Mucosa of gallbladder (tissue), 1 donor: ENCODE measurements at regions not wholly inside any gene's neighbourhood (a gene's known extent, or its start where the extent isn't known, plus 50 kb on each side); places are given as distances from the start of the nearest gene placed in this dataset.

Source experiments
- DNase-seq: peaks from one replicate; pipeline ENCODE4 v3.0.0-alpha.2; 2020; ENCODE audit warnings: low spot score
- donor health status: DM: no; HTN: no; CAD: no.

DNA sequence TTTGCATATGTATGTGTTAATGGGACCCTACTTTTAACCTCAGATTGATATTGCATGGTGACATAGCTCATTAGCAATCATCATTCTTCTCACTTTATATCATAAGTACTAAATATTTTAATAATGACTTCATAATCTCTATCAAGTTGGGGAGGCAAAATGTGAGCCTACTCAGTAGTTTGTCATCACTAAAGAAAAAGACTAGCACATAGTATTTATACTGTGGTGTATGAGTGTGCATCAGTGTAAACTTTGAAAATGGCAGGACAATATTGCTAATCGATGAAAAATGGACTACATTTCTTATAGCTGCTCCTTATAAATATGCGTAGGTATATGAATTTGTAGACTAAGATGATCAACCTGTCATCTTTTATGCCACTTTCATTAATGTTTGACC lies 624.5 kb upstream of the ROBO2 start:
- DNase-seq: no peak

DNA sequence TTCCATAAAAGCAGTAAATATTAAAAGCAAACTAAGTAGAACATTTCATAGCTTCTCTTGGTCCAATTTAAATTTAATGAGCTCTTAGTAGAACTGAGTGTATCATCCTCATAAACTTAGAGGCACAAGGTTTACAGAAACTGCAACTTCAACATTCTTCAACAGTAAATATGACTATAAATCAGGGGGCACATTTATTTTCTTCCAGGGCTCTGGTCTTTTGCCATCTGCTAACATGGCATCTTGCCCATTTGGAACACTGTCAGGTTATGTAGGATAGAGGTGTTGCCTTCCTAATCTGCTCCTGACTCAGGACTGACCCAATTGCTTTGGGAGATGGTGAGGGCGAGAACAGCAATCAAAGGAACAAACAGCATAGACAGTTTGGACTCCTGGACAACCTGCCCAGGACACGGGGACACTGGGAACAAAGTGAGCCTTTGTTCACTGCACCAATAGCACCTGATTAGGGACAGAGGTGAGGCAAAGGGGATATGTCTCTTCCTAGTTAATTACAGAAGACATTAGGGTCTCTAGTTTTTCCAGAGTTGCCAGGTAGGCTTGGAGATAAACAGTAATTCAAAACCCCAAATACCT lies 610.2 kb upstream of the ROBO2 start:
- DNase-seq: no peak

DNA sequence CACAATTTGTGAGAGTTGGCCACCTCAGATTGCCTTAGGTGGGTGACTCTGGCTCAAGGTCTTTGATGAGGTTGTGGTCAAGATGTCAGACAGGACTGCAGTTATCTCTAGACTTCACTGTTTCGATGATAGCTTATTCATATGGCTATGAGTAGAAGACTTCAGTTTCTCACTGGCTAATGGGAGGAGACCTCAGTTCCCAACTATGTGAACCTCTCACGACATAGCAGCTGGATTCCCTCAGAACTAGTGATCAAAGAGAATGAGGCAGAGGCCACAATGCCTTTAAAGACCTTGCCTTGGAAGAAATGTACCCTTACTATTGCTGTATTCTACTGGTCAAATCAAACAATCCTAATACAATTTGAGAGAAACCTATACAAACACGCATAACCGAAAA lies 607.5 kb upstream of the ROBO2 start:
- no peak for DNase-seq

DNA sequence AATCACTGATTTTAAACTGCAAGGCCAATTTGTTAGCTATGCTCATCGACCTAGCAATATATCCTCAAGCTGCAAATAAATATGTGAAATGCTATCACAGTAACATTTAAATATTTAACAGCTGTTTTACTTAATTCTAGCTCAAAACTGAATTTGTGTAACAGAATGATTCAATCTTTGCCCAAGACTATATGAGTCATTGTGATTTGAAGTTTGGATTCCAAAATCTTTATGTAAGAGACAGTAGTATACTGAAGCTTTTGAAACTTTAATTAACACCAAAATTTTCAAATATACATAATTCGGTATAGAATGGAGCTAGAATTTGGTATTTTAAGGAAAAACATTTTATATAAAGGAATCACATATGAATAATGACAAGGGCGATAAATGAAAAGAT lies 603.0 kb upstream of the ROBO2 start:
- no peak for DNase-seq

DNA sequence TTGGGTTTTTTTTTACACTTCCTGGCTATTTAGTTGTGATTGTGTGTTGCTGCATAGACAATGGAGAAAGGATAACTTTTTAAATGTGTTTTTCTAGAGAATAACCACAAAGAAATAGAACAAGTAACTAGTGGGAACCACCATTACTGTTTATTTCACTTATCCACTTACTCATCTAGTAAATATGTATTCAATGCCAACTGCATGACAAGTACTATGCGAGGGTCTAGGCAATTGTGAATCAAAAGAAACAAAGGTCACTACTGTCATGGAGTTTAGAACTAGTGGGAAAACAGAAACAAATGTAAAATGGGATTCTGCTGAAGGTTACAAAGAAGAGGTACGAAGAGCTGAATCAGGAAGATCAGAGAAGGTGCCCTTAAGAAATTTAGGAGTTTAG lies 600.9 kb upstream of the ROBO2 start:
- no peak for DNase-seq

DNA sequence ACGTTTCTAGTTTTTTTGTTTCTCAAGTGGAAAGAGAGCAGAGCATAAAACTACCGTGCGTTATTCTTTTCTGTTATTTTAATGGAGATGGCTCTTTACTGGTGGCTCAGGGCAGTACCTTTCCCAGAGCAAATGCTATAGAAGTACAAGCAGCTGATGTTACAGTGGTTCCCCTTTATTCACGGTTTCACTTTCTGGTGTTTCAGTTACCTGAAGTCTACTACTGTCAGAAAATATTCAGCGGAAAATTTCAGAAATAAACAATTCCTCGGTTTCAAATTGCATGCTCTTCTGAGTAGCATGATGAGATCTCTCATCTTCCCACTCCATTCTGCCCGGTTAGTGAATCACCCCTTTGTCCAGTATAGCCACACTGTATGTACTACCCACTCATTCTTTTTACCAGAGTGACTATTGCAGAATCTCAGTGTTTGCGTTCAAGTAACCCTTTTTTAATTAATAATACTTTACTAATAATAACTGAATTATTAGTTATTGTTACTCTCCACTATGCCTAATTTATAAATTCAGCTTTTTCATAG lies 597.5 kb upstream of the ROBO2 start:
- no peak for DNase-seq

DNA sequence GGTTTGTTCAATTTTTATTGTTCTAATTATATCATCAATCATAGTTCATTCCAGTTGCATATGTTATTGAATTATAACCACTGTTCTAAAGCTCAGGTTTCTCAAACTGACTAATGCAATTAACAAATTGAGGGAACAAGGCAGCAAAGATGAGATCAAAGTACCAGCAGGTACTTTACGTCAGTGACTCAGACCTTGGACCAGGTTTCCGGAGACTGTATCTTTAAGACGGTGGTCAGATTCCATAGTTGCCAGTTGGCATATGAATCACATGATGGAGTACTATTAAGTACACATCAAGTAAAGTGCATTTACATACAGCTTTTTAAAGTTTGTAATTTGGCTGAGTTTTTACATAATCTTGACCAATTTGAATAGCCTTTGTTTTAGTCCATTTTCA lies 583.6 kb upstream of the ROBO2 start:
- DNase-seq: no peak

DNA sequence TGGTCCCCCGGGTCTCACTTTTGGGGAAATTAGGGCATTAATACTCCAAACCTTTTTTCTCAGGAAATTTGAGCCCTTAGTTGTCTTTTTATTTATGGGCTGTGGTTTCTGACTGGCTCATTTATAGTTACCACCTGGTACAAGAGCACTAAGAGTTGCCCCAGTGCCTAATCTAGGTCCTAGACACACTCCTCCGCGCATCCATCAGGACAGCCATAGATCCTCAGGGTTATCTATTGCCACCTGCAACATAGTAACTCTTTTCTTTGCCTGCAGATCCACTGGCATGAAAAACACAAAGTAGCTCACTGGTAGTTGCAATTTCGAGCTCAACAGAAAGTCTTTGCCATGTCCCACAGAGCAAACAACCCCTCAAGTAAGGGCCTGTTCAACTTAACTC lies 576.4 kb upstream of the ROBO2 start:
- DNase-seq: no peak

DNA sequence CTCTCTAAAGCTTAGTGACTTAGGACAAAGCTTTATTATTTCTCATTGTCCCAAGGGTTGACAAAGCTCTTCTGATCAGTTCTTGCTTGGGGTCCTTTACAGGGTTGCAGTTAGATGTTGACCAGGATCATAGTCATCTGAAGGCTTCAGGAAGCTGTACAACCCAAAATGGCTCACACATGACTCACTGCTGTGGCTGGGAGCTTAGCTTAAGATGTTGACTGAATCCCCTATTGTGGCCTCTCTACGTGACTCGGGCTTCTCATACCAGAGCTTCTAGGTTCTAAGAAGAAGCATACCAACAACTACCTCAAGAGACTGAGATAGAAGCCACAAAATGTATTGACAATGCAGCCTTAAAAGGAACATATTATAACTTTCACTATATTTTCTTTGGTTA lies 569.6 kb upstream of the ROBO2 start:
- no peak for DNase-seq

DNA sequence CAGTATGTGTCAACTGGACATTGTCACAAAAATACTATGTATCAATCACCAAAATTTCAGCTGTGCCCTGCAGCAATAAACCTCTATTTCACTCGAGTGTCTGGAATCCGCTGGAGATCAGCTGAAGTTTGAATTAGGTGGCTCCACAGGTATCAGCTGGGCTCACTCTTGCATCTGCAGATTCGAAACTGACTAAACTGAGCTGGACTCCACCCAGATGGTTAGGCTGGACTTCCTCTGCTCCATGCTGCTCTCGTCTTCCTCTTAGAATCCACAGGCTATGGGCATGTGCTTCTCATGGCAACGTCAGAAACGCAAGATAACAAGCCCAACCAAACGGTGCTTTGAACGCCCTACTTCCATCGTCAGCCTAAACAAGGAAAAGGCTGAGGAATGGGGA lies 565.3 kb upstream of the ROBO2 start:
- no peak for DNase-seq

DNA sequence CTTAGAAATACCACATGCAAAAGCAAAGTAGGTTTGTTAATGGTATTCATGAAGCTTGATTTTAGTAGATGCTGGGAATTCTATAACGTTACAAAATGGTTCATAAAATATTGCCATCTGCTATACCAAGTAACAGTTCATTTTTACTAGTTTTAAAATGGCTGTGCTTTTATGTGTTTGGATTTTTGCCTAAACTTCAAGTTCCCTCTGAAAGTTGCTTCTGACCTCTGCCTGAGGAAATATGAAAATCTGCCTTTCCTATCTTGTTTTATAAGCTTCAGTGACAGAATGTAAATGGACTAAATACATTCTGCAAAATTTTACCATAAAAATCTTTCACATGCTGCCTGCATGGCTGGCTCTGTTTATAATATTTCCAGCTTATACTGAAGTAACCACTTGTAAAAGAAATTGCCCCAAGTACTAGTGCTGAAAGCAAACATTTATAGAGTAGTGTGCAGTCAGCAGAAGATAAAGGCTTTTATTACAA lies 560.7 kb upstream of the ROBO2 start:
- no peak for DNase-seq

DNA sequence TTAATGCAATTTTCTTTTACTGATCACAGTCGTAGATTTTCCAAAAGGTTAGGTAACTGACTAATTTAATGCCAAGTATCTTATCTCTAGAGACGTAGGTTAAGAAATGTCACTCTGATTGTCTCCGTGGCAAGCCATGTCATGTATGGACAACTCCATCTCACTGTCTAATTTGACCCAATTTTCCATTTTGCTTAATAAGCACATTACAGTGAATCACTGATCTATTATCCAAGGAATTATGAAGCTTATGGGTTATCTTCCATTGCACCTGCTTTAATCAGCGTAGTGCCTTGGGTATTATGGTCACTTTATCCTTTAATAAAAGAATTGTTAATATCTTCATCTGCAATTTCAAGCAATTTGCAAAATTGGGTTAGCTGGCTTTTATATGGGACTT lies 557.4 kb upstream of the ROBO2 start:
- no peak for DNase-seq

DNA sequence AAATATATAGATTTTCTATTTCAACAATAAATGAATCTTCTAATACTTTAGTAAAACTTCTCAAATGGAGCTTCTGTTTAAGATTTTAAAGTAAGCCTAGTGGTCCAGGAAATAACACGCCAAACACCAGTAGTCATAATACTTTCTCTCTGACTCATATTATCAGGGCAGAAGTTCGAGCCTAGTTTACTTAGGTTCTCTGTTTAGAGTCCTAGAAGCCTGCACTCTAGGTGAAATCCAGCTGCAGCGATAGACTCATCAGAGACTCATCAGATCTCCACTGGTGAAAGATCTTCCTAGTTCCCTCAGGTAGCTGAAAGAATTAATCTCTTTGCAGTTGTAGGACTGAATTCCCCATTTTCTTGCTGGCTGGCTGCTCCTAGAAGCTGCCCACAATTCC lies 552.5 kb upstream of the ROBO2 start:
- DNase-seq: no peak

DNA sequence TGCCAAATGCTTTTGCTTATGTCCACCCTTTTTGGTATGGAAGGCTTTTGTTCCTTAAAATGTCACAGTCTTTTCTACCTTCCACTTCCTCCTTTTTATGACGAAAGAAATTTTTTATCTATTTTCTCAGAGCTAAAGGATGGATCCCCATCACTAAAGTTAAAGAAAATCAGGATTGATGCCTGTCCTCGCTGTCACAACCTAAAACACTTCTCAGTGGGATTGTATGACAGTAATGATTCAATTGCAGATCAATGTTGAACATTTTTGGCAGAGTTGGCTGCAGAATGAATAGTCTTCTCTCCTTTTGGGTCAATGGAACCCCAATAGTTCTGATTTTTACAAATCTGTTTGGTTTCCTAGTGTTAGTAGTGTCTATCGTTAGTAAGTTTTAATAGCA lies 549.8 kb upstream of the ROBO2 start:
- no peak for DNase-seq

DNA sequence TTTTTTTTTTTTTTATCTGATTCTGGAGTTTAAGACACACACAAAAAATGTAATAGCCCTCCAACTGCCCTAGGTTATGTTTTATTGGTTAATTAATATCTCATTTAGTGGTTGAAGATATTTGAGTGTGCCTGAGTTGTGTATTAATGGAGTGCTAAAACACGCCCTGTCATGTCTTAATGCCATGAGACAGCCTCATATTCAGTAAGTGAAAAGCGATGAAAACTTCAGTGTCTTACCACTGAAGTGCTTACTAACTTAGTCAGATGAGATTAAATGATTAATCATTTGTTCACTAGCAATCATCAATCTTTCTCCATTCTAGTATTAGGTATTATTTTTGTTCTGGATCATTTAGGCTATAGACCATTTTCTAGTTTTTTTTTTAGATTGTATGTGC lies 544.7 kb upstream of the ROBO2 start:
- DNase-seq: no peak

DNA sequence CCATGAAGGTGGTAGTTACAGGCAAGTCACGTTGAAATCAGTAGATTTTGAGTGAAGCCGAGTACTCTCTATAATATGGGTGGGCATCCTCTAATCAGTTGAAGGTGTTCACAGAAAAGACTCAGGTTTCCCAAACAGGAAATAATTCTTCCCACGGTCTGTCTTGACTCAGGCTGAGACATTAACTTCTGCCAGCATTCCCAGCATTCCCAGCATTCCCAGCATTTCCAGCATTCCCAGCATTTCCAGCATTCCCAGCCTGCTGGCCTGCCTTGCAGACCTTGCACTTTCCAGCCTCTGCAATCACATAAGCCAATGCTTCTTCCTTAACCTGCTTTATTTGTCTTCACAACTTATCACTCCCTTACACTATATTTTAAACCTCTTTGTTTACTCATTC lies 542.3 kb upstream of the ROBO2 start:
- no peak for DNase-seq

DNA sequence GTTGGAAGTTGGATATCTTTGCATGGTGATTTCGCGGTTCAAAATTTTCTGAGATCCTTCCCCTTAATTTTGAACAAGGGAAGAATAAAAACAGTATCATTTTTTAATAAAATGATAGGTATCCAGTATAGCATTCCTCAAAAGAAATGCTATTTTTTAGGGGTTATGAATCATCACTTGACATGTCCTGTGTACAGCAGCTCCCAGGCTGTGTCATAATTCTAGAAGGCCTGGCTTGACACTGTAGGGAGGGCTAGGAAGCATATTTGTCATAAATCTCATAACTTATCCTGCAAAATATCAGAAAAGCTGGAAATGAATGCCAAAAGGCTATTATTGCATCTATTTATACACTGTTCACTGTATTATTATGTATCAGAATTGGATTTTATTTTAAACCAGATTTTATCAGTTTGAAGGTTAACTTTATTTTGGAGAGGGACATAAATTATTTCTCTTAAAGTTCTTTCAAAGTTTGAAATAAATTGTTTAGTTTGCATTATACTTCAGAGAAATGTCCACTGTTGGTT lies 539.1 kb upstream of the ROBO2 start:
- no peak for DNase-seq

DNA sequence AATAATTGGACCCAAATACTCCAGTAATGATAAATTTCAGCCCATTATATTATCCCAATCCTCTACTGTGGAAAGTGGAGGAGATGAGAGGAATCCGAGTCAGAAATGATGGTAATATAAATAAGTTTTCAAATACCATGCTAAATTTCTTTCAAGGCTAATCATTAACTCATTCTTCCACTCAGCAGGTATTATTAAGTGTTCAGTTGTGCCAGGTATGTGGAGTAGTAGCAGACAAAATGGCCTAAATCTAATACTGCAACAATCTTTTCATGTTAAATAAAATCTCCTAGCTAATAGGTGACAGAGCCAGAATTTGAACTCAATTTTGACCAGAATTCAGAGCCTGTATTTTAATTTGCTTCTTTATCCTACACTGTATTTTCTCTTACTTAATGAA lies 538.6 kb upstream of the ROBO2 start:
- DNase-seq: no peak

DNA sequence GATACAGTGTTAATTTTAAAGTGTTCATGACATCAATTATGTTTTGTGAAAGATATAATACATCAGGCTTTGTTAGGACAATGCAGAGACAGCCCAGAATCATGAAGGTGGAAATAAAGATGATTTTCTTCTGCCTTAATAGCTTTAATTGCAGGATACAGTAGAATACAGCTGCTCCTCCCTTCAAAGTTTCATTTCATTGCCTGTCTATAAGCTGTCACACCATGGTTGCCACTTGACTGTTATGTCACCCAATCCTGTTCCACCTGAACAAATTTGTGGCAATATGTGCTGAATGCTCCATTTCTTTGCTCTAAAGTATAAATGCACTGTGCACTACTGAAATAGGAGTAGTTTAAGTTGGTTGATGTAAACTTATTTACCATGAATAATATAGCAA lies 537.8 kb upstream of the ROBO2 start:
- DNase-seq: no peak

DNA sequence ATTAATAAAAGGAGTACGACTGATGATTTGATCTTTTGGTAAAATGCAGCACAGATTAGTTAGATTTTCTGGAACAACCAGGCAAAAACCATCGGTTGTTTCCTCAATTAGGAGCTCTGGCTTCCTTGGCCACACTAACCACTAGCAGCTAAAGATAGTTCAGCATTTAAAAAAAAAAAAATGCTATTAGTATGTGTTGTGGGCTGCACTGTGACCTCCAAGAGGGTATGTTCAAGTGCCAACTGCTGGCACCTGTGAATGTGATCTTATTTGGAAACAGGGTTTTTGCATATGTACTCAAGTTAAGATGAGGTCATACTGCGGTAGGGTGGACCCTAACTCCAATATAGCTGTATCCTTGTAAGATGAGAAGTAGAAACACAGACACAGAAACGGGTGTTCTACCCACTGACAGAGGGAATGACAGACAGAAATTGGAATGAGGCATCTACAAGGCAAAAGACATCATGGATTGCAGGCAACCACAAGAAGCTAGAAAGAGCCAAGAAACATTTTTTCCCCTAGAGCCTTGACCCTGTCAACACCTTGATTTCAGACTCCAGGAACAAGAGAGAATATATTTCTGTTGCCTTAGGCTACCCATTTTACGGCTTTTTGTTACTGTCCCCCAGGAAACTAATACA lies 534.6 kb upstream of the ROBO2 start:
- DNase-seq: no peak

DNA sequence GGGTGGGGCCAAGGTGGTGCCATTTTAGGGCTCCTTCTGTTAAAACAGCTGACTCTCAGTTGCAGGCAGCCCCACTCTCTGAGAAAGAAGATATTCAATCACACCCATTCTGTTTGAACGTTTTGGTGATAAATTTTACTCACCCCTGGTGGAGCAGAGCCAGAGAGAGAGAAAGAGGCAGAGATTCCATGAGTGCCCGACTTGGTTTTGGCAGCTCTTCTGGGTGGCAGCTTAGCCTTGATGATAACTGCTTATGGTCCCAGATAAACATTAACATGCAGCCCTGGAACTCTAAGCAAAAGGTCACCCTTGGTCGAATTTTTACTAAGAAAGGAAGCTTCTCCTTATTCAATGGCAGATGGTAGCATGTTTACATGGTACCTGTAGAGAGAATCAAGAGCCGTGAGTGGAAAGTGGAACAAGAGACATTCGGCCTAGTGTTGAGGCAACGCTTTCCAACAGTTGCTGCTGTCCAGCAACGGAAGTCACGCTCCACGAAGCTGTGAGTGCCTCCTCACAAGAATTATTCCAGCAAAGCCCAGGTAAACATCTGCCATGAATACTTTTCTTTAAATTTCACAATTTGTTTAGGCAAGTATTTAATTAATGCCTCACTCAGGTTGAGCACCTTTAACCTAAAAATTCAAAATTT lies 530.6 kb upstream of the ROBO2 start:
- DNase-seq: no peak

DNA sequence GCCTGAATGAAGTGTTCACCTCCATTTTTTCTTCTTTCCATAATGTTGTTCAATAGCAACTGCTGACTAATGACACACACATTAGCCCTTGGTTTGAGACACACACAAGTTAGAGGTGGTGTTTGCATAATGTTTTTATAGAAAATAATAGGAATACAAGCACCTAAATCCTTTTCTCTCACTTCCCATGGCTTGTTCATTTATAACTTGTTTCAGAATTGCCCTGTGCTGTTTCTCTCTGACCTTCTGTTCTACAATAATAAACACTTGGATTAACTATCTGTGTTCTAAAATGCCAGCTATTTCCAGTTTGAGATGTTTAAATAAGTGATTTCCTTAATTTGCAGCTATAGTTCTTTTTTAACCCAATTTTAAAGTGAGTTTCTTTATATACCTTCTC lies 525.1 kb upstream of the ROBO2 start:
- DNase-seq: no peak

DNA sequence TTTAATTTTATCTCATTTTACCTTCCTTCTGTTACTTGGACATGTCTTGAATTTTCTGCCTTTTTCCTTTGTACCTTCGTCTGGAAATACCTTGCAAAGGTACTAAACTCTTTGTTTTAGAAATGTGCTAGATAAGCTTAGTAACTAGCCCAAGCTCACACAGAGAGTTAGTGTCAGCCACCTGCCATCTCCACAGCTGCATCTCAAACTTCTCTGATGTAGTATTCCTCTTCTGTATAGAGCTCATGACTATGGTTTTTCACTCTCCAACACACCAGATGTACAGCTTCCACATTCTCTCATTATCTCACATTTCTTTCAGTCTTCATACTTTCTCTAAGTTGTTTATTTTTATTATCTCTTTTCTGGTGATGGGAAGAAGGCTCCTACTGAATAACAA lies 516.6 kb upstream of the ROBO2 start:
- DNase-seq: no peak
